Glomerular visceral epithelial cell (primary cell): ENCODE measurements at regions not wholly inside any gene's neighbourhood (a gene's known extent, or its start where the extent isn't known, plus 50 kb on each side); places are given as distances from the start of the nearest gene placed in this dataset.
"Not testable (repeated sequence)": the region's sequence is repeated elsewhere in the genome, so short reads cannot be mapped to it uniquely, and the experiment has no call there.

Source experiments
- DNase-seq: peaks from one replicate; pipeline ENCODE4 v3.0.0-alpha.2; 2016; ENCODE audit errors: extremely low spot score

- no peak for DNase-seq
Measured at GRCh38 chr5:12658871-12659446, 754.7 kb upstream of the CTNND2 start.

- not testable (repeated sequence) for DNase-seq
Measured at GRCh38 chr5:12657914-12658474, 753.7 kb upstream of the CTNND2 start.

- no peak for DNase-seq
Measured at GRCh38 chr5:12655675-12656074, 751.4 kb upstream of the CTNND2 start.

GRCh38 chr5:12652201-12652600 is 748.0 kb upstream of the CTNND2 start:
- no peak for DNase-seq

GRCh38 chr5:12648558-12648957 is 744.3 kb upstream of the CTNND2 start:
- no peak for DNase-seq

GRCh38 chr5:12647613-12648012 is 743.4 kb upstream of the CTNND2 start:
- DNase-seq: no peak

GRCh38 chr5:12645582-12645981 is 741.3 kb upstream of the CTNND2 start:
- no peak for DNase-seq

GRCh38 chr5:12636209-12636608 is 732.0 kb upstream of the CTNND2 start:
- no peak for DNase-seq

GRCh38 chr5:12626556-12626955 is 722.3 kb upstream of the CTNND2 start:
- no peak for DNase-seq

GRCh38 chr5:12625667-12626263 is 721.5 kb upstream of the CTNND2 start:
- DNase-seq: no peak

GRCh38 chr5:12624776-12625560 is 720.7 kb upstream of the CTNND2 start:
- no peak for DNase-seq

- no peak for DNase-seq
Measured at GRCh38 chr5:12623408-12623807, 719.2 kb upstream of the CTNND2 start.

GRCh38 chr5:12616093-12616492 is 711.8 kb upstream of the CTNND2 start:
- DNase-seq: no peak

GRCh38 chr5:12615141-12615820 is 711.0 kb upstream of the CTNND2 start:
- DNase-seq: no peak

- DNase-seq: no peak
Measured at GRCh38 chr5:12614608-12615007, 710.4 kb upstream of the CTNND2 start.

GRCh38 chr5:12611132-12611531 is 706.9 kb upstream of the CTNND2 start:
- DNase-seq: no peak

- DNase-seq: not testable (repeated sequence)
Measured at GRCh38 chr5:12607817-12608216, 703.6 kb upstream of the CTNND2 start.

GRCh38 chr5:12592228-12592627 is 688.0 kb upstream of the CTNND2 start:
- DNase-seq: no peak

- DNase-seq: no peak
Measured at GRCh38 chr5:12586406-12586805, 682.2 kb upstream of the CTNND2 start.

GRCh38 chr5:12578803-12579202 is 674.6 kb upstream of the CTNND2 start:
- not testable (repeated sequence) for DNase-seq

- not testable (repeated sequence) for DNase-seq
Measured at GRCh38 chr5:12576953-12577352, 672.7 kb upstream of the CTNND2 start.
